OCI-LY7 (cell line): ENCODE measurements at regions not wholly inside any gene's neighbourhood (a gene's known extent, or its start where the extent isn't known, plus 50 kb on each side); places are given as distances from the start of the nearest gene placed in this dataset.

Experiments used
- CTCF ChIP-seq: fragments of 200-600 bp; sonication (generic); conservative IDR thresholded peaks from 2 replicates; pipeline ENCODE4 v1.5.1; 2014; ENCODE audit warnings: mild to moderate bottlenecking, antibody characterized with exemption, low read length, moderate library complexity, mixed read lengths
- EZH2phosphoT487 ChIP-seq: fragments of 200-600 bp; sonication (generic); IDR thresholded peaks from 2 replicates; pipeline ENCODE4 v1.6.1; 2018; ENCODE audit warnings: low read depth, borderline replicate concordance, mild to moderate bottlenecking, mixed run types, antibody characterized with exemption, low read length, moderate library complexity, mixed read lengths

- TF ChIP-seq CTCF, result no peak
- no peak for TF ChIP-seq EZH2phosphoT487
Measured at GRCh38 chr7:142606081-142606480, 143.2 kb upstream of the PRSS1 start.
